ENCODE measurements at regions not wholly inside any gene's neighbourhood (a gene's known extent, or its start where the extent isn't known, plus 50 kb on each side); places are given as distances from the start of the nearest gene placed in this dataset.
A peak's percentile ranks its signal among the peaks of the same experiment; 100 is the strongest.

- no peak for DNase-seq
These were observed 115.9 kb downstream of the INHBB start for GRCh38 chr2:120461546-120462537.

- no peak for DNase-seq
These were observed 117.6 kb downstream of the INHBB start for GRCh38 chr2:120463527-120463926.

- no peak for DNase-seq
These were observed 118.1 kb downstream of the INHBB start for GRCh38 chr2:120463996-120464395.

- no peak for DNase-seq
These were observed 118.6 kb downstream of the INHBB start for GRCh38 chr2:120464448-120464931.

- DNase-seq = no peak
These were observed 119.2 kb downstream of the INHBB start for GRCh38 chr2:120465012-120465700.

GRCh38 chr2:120465701-120465988 lies 119.7 kb downstream of the INHBB start:
- DNase-seq = no peak

- no peak for DNase-seq
These were observed 120.2 kb downstream of the INHBB start for GRCh38 chr2:120465989-120466703.

- DNase-seq = no peak
These were observed 120.7 kb downstream of the INHBB start for GRCh38 chr2:120466704-120467054.

GRCh38 chr2:120468136-120468535 lies 122.2 kb downstream of the INHBB start:
- no peak for DNase-seq

- no peak for DNase-seq
These were observed 123.5 kb downstream of the INHBB start for GRCh38 chr2:120469426-120469825.

- peak; percentile 88 for DNase-seq
These were observed 124.4 kb downstream of the INHBB start for GRCh38 chr2:120470041-120470965.

- DNase-seq = no peak
These were observed 125.2 kb downstream of the INHBB start for GRCh38 chr2:120471166-120471565.

- DNase-seq = no peak
These were observed 126.1 kb downstream of the INHBB start for GRCh38 chr2:120472031-120472430.

- no peak for DNase-seq
These were observed 127.0 kb downstream of the INHBB start for GRCh38 chr2:120472891-120473309.

- DNase-seq = peak; percentile 25
These were observed 127.8 kb downstream of the INHBB start for GRCh38 chr2:120473522-120474271.

- DNase-seq = no peak
These were observed 128.6 kb downstream of the INHBB start for GRCh38 chr2:120474486-120474885.

- peak; percentile 9 for DNase-seq
These were observed 130.2 kb downstream of the INHBB start for GRCh38 chr2:120476141-120476540.

- no peak for DNase-seq
These were observed 131.3 kb downstream of the INHBB start for GRCh38 chr2:120477198-120477597.

GRCh38 chr2:120477831-120478481 lies 132.0 kb downstream of the INHBB start:
- no peak for DNase-seq

- no peak for DNase-seq
These were observed 134.5 kb downstream of the INHBB start for GRCh38 chr2:120480346-120480902.
